Panc1 (cell line): ENCODE measurements at regions not wholly inside any gene's neighbourhood (a gene's known extent, or its start where the extent isn't known, plus 50 kb on each side); places are given as distances from the start of the nearest gene placed in this dataset.

ENCODE experiments used
- ATAC-seq: fragments of 200-7000 bp; cut with Tn5 transposase; 2 replicates; pipeline ENCODE4 v1.9.1; 2020; ENCODE audit warnings: mild to moderate bottlenecking, moderate library complexity
- BruUV-seq: library from RNA; stranded (reverse); fragments of 400-500 nt; replicated peaks from 2 replicates; lab custom pipeline; 2021; lab: Mats Ljungman, UMichigan
- CTCF ChIA-PET: fragments of 300-600 bp; sonication (Branson Sonifier 250); formaldehyde crosslinking; loops from one replicate; lab custom pipeline; 2022; ENCODE audit warnings: antibody characterized with exemption; lab: Charles Lee
- POLR2A ChIA-PET: fragments of 300-600 bp; sonication (Branson Sonifier 250); formaldehyde crosslinking; loops from one replicate; lab custom pipeline; 2022; ENCODE audit warnings: antibody characterized with exemption; lab: Charles Lee
- DNase-seq: peaks from one replicate; pipeline ENCODE4 v3.0.0-alpha.2; 2010; ENCODE audit warnings: low read depth, low spot score
- H3K27ac ChIP-seq: 2 replicates; pipeline ENCODE4 v1.5.1; 2011; ENCODE audit warnings: mild to moderate bottlenecking, low read length, inconsistent platforms
- H3K27me3 ChIP-seq: fragments of 200-500 bp; sonication (Bioruptor generic); 2 replicates; pipeline ENCODE4 v1.6.0; 2014; ENCODE audit warnings: low read length, inconsistent platforms; ENCODE audit not compliant: control insufficient read depth, insufficient read depth
- H3K36me3 ChIP-seq: fragments of 200-500 bp; sonication (Bioruptor generic); 2 replicates; pipeline ENCODE4 v1.5.1; 2014; ENCODE audit warnings: inconsistent platforms, mild to moderate bottlenecking, low read length, moderate library complexity; ENCODE audit not compliant: control insufficient read depth, insufficient read depth
- H3K4me1 ChIP-seq: 2 replicates; pipeline ENCODE4 v1.5.1; 2011; ENCODE audit warnings: inconsistent platforms, mild to moderate bottlenecking, low read length, moderate library complexity; ENCODE audit not compliant: control insufficient read depth, insufficient read depth
- H3K4me3 ChIP-seq, 2 experiments: 2 replicates each; pipeline ENCODE4 v1.5.1; 2011 to 2012; ENCODE audit warnings: low read depth in 2 of 2, low read length in 2 of 2, mild to moderate bottlenecking in 2 of 2, inconsistent platforms in 1 of 2, moderate library complexity in 1 of 2
- H3K9me3 ChIP-seq: fragments of 200-500 bp; sonication (Bioruptor generic); 2 replicates; pipeline ENCODE4 v1.5.1; 2014; ENCODE audit warnings: low read depth, mild to moderate bottlenecking, inconsistent platforms, low read length, moderate library complexity; ENCODE audit not compliant: control insufficient read depth, insufficient read depth
- POLR2AphosphoS5 ChIP-seq: IDR thresholded peaks from 2 replicates; pipeline ENCODE4 v1.6.1; 2012; ENCODE audit warnings: mild to moderate bottlenecking, low read depth, low read length, moderate library complexity
- SIN3A ChIP-seq: IDR thresholded peaks from 2 replicates; pipeline ENCODE4 v1.6.1; 2012; ENCODE audit warnings: low read depth, mild to moderate bottlenecking, low read length, moderate library complexity, borderline replicate concordance; ENCODE audit not compliant: insufficient read depth
- TCF7L2 ChIP-seq: IDR thresholded peaks from 2 replicates; pipeline ENCODE4 v1.6.1; 2011; ENCODE audit warnings: mild to moderate bottlenecking, low read depth, low read length, inconsistent platforms
- in situ Hi-C: cut with HindIII; loops from 2 replicates; pipeline ENCODE4 v1.10.0; 2016; ENCODE audit warnings: low sequenced_read_pairs, low pct_unique_long_range_greater_than_20kb
- intact Hi-C: fragments of 100-400 bp; cut with micrococcal nuclease; formaldehyde crosslinking; loops from one replicate; pipeline ENCODE4 v1.10.0; 2022; ENCODE audit not compliant: unreplicated experiment
- TF ChIP-seq, protein P1 (sequence below), 2 experiments: IDR thresholded peaks; 2 replicates each; pipeline ENCODE4 v1.6.1; 2011 to 2012; ENCODE audit warnings: low read depth in 2 of 2, control low read depth in 1 of 2, low read length in 1 of 2, mild to moderate bottlenecking in 1 of 2, moderate library complexity in 1 of 2; ENCODE audit not compliant: insufficient read depth in 1 of 2
- TF ChIP-seq, protein P2 (sequence below): fragments of 450-650 bp; IDR thresholded peaks from 2 replicates; pipeline ENCODE4 v1.5.1; 2017; ENCODE audit warnings: mild to moderate bottlenecking

DNA sequence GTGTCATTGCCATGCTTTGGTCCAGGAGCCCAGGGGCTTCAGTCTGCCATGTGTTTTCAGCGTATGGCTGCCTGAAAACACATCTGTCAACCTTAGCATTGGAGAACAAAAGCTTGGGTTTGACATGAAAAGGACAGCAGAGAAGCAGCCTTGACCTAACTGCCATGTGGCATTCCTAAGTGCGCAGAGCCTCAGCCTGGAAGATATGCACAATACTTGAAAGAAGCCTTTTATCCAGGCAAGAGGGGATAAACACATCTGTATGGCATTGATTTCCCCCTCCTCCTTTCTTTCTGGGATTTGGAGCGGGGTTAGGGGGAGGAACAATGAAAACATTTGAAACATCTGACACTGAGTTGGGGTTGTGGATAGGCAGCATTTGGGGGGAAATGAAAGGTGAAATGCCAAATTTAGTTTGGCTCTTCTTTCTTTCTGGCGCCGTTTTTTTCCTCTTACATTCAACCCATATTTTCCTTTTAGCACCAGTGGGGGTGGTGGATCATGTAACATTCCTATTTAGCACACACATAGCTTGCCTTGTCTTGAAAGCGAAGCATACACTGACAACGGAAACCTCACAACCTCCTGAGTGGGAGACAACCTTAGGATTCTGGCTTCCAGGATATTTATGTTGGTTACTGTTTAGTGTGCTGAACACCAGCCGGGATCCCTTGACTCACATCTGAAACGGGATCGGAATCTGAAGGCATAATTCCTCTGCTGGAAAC is 177.0 kb downstream of the C12orf75 start:
- no peak overlapping the region for H3K27ac ChIP-seq
- TF ChIP-seq, protein P1, sequence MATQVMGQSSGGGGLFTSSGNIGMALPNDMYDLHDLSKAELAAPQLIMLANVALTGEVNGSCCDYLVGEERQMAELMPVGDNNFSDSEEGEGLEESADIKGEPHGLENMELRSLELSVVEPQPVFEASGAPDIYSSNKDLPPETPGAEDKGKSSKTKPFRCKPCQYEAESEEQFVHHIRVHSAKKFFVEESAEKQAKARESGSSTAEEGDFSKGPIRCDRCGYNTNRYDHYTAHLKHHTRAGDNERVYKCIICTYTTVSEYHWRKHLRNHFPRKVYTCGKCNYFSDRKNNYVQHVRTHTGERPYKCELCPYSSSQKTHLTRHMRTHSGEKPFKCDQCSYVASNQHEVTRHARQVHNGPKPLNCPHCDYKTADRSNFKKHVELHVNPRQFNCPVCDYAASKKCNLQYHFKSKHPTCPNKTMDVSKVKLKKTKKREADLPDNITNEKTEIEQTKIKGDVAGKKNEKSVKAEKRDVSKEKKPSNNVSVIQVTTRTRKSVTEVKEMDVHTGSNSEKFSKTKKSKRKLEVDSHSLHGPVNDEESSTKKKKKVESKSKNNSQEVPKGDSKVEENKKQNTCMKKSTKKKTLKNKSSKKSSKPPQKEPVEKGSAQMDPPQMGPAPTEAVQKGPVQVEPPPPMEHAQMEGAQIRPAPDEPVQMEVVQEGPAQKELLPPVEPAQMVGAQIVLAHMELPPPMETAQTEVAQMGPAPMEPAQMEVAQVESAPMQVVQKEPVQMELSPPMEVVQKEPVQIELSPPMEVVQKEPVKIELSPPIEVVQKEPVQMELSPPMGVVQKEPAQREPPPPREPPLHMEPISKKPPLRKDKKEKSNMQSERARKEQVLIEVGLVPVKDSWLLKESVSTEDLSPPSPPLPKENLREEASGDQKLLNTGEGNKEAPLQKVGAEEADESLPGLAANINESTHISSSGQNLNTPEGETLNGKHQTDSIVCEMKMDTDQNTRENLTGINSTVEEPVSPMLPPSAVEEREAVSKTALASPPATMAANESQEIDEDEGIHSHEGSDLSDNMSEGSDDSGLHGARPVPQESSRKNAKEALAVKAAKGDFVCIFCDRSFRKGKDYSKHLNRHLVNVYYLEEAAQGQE (IDR thresholded peaks at IDR 0.05; ENCODE audit: insufficient read depth in 1 of 2, low read depth in 2 of 2, low read length in 1 of 2): no peak
- no peak for TF ChIP-seq TCF7L2
- TF ChIP-seq, protein P2, sequence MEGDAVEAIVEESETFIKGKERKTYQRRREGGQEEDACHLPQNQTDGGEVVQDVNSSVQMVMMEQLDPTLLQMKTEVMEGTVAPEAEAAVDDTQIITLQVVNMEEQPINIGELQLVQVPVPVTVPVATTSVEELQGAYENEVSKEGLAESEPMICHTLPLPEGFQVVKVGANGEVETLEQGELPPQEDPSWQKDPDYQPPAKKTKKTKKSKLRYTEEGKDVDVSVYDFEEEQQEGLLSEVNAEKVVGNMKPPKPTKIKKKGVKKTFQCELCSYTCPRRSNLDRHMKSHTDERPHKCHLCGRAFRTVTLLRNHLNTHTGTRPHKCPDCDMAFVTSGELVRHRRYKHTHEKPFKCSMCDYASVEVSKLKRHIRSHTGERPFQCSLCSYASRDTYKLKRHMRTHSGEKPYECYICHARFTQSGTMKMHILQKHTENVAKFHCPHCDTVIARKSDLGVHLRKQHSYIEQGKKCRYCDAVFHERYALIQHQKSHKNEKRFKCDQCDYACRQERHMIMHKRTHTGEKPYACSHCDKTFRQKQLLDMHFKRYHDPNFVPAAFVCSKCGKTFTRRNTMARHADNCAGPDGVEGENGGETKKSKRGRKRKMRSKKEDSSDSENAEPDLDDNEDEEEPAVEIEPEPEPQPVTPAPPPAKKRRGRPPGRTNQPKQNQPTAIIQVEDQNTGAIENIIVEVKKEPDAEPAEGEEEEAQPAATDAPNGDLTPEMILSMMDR: no peak
- TF ChIP-seq POLR2AphosphoS5: no peak
- TF ChIP-seq SIN3A: no peak
- DNase-seq (no peak), ATAC-seq (no peak)
- intact Hi-C loops: no loop called here
- no peaks in the 10 kb centered on the region for H3K36me3 ChIP-seq
- no peaks in the 10 kb centered on the region for H3K27me3 ChIP-seq
- ChIA-PET CTCF (no interaction called here), POLR2A (no interaction called here)
- no TSS peak for BruUV-seq
- in situ Hi-C loops: no loop called here
- H3K4me1 ChIP-seq: no peaks in the 10 kb centered on the region
- no peaks in the 10 kb centered on the region for H3K9me3 ChIP-seq
- no peak overlapping the region for H3K4me3 ChIP-seq

DNA sequence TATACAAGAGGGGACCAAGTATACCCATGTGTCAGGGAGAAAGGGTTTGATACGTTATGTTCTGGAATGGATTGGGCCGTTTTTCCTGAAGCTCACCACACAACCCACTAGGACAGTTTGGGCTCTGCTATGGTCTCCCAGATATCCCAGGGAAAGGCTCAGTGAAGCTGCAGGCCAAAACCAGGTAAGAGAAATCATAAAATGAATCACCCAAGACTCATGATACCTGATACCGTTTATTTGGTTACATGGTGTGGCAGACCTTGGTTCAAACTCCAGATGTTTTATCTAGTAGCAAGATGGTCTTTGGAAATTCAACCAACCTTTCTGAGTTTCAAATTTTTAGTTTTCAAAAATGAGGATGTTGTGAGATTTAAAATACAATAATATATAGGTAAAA is 177.6 kb downstream of the C12orf75 start:
- Histone ChIP-seq H3K4me1 (no peaks in the 10 kb centered on the region), H3K27ac (no peak overlapping the region), H3K9me3 (no peaks in the 10 kb centered on the region), H3K27me3 (no peaks in the 10 kb centered on the region), H3K4me3 (no peak overlapping the region), H3K36me3 (no peaks in the 10 kb centered on the region)
- TF ChIP-seq, protein P1 (IDR thresholded peaks at IDR 0.05; ENCODE audit: insufficient read depth in 1 of 2, low read depth in 2 of 2, low read length in 1 of 2): no peak
- TF ChIP-seq TCF7L2: no peak
- TF ChIP-seq POLR2AphosphoS5: no peak
- no peak for TF ChIP-seq SIN3A
- ChIA-PET CTCF (no interaction called here), POLR2A (no interaction called here)
- intact Hi-C loops: no loop called here
- BruUV-seq: no TSS peak
- ATAC-seq: no peak
- in situ Hi-C loops: no loop called here
- no peak for DNase-seq
